GM10248 (cell line): ENCODE measurements at regions not wholly inside any gene's neighbourhood (a gene's known extent, or its start where the extent isn't known, plus 50 kb on each side); places are given as distances from the start of the nearest gene placed in this dataset.
A peak's percentile ranks its signal among the peaks of the same experiment; 100 is the strongest.

ENCODE experiments used
- CTCF ChIA-PET: fragments of 300-600 bp; sonication (Branson Sonifier 250); formaldehyde crosslinking; extraction: SDS; loops from one replicate; lab custom pipeline; 2021; ENCODE audit warnings: antibody characterized with exemption; lab: Yijun Ruan, JAX
- POLR2A ChIA-PET: fragments of 350-650 bp; sonication (Branson Sonifier 250); formaldehyde crosslinking; extraction: SDS; loops from one replicate; lab custom pipeline; 2020; ENCODE audit warnings: antibody characterized with exemption; lab: Yijun Ruan, JAX
- DNase-seq: peaks from one replicate; pipeline ENCODE4 v3.0.0; 2012; ENCODE audit errors: extremely low spot score
- TF ChIP-seq, protein P1 (sequence below): IDR thresholded peaks from 2 replicates; pipeline ENCODE4 v1.5.1; 2012; ENCODE audit warnings: mild to moderate bottlenecking, low read depth; ENCODE audit errors: extremely low read depth, missing control alignments, control extremely low read depth

DNA sequence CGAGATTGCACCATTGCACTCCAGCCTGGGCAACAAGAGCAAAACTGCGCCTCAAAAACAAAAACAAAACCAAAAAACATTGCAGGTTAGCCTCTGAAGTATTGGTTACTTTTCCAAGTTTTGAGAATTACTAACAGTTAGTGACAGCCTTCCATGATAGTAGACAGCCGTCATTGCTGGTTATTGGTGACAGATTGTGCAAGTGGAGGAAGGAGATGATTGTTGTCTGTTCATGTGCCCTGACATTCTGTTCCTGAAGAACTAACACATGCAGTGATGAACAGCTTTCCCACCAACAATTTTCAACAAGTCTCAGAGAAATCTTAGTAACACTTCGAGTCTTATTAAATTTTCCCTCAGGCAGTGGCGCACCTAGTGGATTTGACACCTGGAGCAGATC lies 89.3 kb upstream of the NAP1L1 start:
- ChIA-PET CTCF (no interaction called here), POLR2A (no interaction called here)
- TF ChIP-seq, protein P1, sequence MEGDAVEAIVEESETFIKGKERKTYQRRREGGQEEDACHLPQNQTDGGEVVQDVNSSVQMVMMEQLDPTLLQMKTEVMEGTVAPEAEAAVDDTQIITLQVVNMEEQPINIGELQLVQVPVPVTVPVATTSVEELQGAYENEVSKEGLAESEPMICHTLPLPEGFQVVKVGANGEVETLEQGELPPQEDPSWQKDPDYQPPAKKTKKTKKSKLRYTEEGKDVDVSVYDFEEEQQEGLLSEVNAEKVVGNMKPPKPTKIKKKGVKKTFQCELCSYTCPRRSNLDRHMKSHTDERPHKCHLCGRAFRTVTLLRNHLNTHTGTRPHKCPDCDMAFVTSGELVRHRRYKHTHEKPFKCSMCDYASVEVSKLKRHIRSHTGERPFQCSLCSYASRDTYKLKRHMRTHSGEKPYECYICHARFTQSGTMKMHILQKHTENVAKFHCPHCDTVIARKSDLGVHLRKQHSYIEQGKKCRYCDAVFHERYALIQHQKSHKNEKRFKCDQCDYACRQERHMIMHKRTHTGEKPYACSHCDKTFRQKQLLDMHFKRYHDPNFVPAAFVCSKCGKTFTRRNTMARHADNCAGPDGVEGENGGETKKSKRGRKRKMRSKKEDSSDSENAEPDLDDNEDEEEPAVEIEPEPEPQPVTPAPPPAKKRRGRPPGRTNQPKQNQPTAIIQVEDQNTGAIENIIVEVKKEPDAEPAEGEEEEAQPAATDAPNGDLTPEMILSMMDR, result no peak
- no peak for DNase-seq

GRCh38 chr12:76158518-76159321 lies 74.2 kb upstream of the NAP1L1 start:
- ChIA-PET CTCF (interaction anchor here (0.6 to 3.1 kb wide), 22 partner anchors 8 to 630 kb away, joined by 3 to 27 read pairs (median 4); partner anchors contain the start of genes BBS10 and PHLDA1), POLR2A (interaction anchor here (0.5 to 1.0 kb wide), 2 partner anchors 75 to 546 kb away, joined by 3 to 4 read pairs; partner anchors contain the start of gene NAP1L1)
- TF ChIP-seq, protein P1, result peak; percentile 64
- peak; percentile 69 for DNase-seq

DNA sequence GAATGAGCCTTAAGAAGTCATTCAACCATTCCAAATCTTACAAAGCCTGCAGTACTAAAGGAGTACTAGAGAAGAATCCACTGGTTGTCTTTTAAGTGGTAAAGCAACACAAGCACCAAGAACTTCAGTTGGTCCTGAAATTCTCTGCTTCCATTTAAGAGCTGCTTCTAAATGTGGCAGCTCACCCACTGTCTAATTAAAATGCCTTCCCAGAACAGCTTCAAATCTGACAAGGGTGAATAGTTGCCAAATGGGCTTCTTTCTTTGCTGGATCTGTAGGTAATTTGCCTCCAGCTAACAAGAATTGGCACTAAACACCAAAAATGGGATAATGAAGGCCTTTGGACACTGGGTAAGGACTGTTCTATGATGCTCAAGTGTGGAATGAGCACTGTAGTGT lies 72.2 kb upstream of the NAP1L1 start:
- TF ChIP-seq, protein P1, result no peak
- no peak for DNase-seq
- POLR2A ChIA-PET, result no interaction called here
- CTCF ChIA-PET, result interaction anchor here (1.5 to 2.9 kb wide), 3 partner anchors 12 to 21 kb away, joined by 4 to 14 read pairs (median 5); no protein-coding TSS in a partner anchor

DNA sequence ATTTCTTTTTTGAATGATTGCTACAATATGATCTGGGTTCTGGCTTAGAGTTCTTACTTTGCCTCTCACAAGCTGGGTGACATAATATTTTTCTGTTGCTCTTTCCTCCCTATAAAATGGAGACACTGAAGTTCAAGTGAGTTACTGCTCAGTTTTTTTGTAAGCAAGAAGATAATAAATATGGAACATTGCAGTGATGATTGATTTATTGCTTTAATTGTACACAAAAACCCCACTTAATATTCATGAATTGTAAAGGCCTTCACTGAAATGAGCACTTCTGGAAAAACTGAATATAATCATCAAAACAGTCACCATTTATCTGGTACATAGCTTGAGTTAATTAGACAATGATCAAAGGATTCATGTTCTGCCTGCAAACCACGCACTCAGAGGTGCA lies 71.8 kb upstream of the NAP1L1 start:
- CTCF ChIA-PET, result interaction anchor here (1.5 to 2.9 kb wide), 4 partner anchors 11 to 27 kb away, joined by 4 to 14 read pairs (median 4); no protein-coding TSS in a partner anchor
- TF ChIP-seq, protein P1, result no peak
- POLR2A ChIA-PET, result no interaction called here
- DNase-seq, result no peak

- ChIA-PET CTCF (interaction anchor here (0.9 to 2.9 kb wide), 7 partner anchors 10 to 84 kb away, joined by 3 to 14 read pairs (median 4); no protein-coding TSS in a partner anchor), POLR2A (no interaction called here)
- TF ChIP-seq, protein P1, result no peak
- DNase-seq, result no peak
These were observed 70.7 kb upstream of the NAP1L1 start for GRCh38 chr12:76155157-76155670.

DNA sequence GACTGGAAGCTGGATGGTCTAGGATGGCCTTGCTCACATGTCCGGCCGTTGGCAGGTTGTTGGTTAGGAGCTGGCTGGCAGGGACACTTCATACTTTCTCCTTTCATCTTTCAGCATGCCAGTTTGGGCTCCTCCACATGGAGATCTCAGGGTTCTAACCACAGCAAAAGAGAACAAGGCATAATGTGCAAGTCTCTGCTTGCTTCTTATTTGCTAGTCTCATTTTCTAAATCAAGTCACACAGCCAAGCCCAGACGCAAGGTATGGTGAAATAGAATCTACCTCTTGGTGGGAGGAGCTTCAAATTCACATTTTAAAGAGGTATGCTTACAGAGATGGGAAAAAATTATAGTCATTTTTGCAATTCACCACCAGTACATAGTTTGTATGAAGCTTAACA lies 69.1 kb upstream of the NAP1L1 start:
- CTCF ChIA-PET, result interaction anchor here (1.2 to 1.4 kb wide), 2 partner anchors 10 to 85 kb away, joined by 3 to 4 read pairs; no protein-coding TSS in a partner anchor
- TF ChIP-seq, protein P1, result no peak

More for the DNA sequence above, 69.1 kb upstream of the NAP1L1 start:
- POLR2A ChIA-PET, result no interaction called here
- no peak for DNase-seq
